OCI-M1 (cell line): ENCODE measurements at regions not wholly inside any gene's neighbourhood (a gene's known extent, or its start where the extent isn't known, plus 50 kb on each side); places are given as distances from the start of the nearest gene placed in this dataset.
A peak's percentile ranks its signal among the peaks of the same experiment; 100 is the strongest.

ENCODE experiments used
- DNase-seq: peaks from one replicate; lab custom pipeline; 2025; lab: John Stamatoyannopoulos, UW

DNA sequence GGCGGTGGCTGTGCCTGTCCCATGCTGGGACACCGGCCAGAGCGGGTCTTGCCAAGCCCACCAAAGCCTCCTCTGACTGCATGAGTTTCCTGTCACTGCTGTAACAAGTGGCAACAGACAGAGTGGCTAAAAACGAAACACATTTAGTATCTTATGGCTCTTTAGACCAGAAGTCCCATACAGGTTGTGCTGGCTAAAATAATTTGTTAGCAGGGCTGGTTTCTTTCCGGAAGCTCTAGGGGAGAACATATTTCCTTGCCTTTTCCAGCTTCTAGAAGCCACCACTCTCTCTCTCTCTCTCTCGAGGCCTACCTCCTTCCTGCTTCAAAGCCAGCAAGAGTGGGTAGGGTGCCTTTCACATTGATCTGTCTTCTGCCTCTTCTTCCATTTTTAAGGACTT is 171.6 kb upstream of the PLPP4 start:
- DNase-seq: no peak

DNA sequence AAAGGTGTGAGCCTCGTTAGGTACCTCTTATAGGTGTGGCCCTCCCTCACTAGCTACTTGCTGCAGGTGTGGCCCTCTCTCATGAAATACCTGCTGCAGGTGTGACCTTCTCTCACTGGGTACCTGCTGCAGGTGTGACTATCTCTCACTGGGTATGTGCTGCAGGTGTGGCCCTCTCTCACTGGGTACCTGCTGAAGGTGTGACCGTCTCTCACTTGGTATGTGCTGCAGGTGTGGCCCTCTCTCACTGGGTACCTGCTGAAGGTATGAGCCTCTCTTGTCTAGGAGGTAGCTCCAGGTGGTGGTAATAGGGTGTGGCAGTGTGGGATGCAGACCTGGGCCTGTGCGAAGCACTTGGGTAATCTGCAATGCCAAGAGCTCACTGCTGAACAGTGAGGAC is 170.7 kb upstream of the PLPP4 start:
- no peak for DNase-seq

GRCh38 chr10:120300513-120300912 is 156.5 kb upstream of the PLPP4 start:
- no peak for DNase-seq

- DNase-seq: no peak
These were observed 148.4 kb upstream of the PLPP4 start for GRCh38 chr10:120308589-120308988.

- DNase-seq: no peak
These were observed 143.3 kb upstream of the PLPP4 start for GRCh38 chr10:120313715-120314114.

- no peak for DNase-seq
These were observed 142.6 kb upstream of the PLPP4 start for GRCh38 chr10:120314442-120314841.

- DNase-seq: no peak
These were observed 138.2 kb upstream of the PLPP4 start for GRCh38 chr10:120318862-120319261.

DNA sequence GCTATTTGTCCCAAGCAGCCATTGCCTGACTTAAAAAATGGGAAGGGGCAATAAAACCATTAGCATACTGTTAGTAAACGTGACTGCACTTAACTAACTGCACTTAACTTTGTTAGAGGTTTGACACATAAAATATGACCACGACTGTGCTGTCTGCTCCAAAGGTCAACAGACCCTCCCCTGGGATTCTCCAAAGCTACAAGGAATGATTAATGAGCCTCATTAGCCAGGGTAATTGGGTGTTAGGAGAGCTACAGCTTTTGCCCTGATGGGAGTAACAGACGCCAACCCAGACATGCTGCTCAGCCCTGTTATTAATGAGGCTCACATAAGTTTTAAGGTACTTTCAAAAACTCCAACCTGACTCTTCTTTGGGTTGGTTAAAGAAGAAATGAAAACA is 129.4 kb upstream of the PLPP4 start:
- no peak for DNase-seq

GRCh38 chr10:120328647-120329046 is 128.4 kb upstream of the PLPP4 start:
- DNase-seq: no peak

GRCh38 chr10:120335553-120335952 is 121.5 kb upstream of the PLPP4 start:
- no peak for DNase-seq

- DNase-seq: no peak
These were observed 120.6 kb upstream of the PLPP4 start for GRCh38 chr10:120336306-120336910.

GRCh38 chr10:120336911-120337540 is 120.0 kb upstream of the PLPP4 start:
- peak; percentile 73 for DNase-seq

GRCh38 chr10:120342115-120342714 is 114.8 kb upstream of the PLPP4 start:
- DNase-seq: no peak

- DNase-seq: no peak
These were observed 111.8 kb upstream of the PLPP4 start for GRCh38 chr10:120345186-120345585.

GRCh38 chr10:120347644-120348043 is 109.4 kb upstream of the PLPP4 start:
- no peak for DNase-seq

GRCh38 chr10:120349069-120349468 is 108.0 kb upstream of the PLPP4 start:
- DNase-seq: no peak

DNA sequence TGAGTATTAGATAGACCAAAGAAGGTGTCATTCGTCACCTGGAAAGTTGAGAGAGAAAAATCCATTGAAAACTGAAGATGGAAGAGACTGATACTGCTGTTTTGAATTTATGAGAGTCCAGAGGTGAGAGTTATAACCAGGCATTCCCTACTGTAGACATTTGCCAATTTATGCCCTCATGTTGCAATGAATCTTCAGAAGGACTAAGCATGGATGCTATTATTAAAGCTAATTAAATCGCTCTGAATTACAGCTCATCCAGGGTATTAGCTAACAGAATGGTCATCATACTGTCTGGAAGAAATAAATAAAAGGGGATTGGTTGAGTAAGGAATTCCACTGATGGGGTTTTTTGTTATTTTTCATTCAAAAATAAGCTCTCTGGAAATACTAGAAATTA is 101.6 kb upstream of the PLPP4 start:
- DNase-seq: no peak

GRCh38 chr10:120360571-120360970 is 96.5 kb upstream of the PLPP4 start:
- DNase-seq: no peak

DNA sequence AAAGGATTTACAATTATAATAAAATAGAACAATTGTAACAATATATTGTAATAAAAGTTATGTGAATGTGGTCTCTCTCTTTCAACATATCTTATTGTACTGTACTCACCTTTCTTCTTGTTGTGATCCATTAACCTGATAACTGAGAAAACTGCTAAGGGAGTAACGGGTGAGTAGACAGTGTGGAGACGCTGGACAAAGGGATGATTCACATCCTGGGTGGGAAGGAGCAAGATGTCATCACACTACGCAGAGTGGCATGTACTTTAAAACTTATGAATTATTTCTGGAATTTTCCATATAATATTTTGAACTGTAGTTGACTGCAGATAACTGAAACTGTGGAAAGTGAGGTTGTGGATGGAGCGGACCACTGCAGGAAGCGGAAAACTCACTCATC is 91.2 kb upstream of the PLPP4 start:
- no peak for DNase-seq

DNA sequence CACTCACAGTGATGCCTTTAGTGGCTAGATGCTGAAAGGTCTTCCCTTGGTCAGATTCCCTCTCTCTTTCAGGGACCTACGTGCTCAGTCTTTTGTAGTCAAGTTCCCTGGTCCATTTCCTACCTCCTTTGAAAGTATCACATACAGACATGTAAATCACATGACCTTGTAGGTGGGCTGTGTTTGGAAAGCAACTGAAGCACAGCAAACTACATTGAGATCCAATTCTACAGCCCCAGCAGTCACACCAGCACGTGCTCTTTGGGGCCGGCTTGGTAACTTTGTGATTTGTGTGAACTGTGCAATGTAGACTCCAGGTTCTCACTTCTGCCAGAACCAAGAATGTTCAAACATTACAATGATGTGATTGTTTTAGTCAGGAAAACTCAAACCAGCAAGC is 89.7 kb upstream of the PLPP4 start:
- no peak for DNase-seq

- no peak for DNase-seq
These were observed 88.7 kb upstream of the PLPP4 start for GRCh38 chr10:120368338-120368737.

- DNase-seq: no peak
These were observed 88.1 kb upstream of the PLPP4 start for GRCh38 chr10:120368927-120369326.

DNA sequence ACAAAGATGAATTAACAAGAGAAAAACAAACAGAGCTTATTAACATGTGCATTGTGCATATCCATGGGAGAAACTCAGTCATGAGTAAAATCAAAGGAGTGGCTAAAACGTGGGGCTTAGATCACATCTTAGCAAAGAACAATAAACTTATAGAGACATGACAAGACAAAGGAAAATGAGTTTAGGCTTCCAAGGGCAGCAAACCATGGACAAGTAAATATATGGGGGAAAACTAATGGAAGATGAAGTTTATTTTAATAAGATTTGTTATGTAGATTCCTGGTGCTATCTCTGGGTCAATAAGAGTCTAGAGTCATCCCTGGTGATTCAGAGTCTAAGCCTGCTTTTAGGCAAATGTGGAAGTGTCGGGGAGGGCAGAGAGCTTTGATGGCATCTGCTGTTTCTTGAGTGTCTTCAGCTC is 87.2 kb upstream of the PLPP4 start:
- no peak for DNase-seq

DNA sequence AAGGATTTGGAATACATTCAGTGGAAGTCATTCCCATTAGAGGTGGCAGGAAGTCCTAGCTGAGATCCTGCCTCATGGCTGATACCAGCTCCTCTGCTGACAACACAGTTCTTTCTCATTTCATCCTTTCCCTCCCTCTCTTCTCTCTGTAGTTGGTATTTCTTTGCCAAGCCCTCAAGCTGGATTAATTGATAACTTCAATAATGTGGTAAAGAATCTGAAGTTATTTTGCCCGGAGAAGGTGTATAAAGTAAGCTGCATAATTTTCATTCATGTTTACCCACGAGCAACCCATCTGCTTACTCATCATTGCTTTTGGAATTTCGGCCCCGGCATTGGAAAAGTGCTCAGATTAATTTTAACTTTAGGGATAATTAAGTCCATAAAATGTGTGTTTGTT is 85.2 kb upstream of the PLPP4 start:
- DNase-seq: no peak
